ENCODE measurements at regions not wholly inside any gene's neighbourhood (a gene's known extent, or its start where the extent isn't known, plus 50 kb on each side); places are given as distances from the start of the nearest gene placed in this dataset.

- DNase-seq (ENCODE audit: low read depth in 2 of 2), result no peak
Measured at GRCh38 chr18:77984833-77985232, 735.2 kb downstream of the GALR1 start.

- no peak for DNase-seq (ENCODE audit: low read depth in 2 of 2)
Measured at GRCh38 chr18:77985526-77986281, 736.1 kb downstream of the GALR1 start.

- DNase-seq (ENCODE audit: low read depth in 2 of 2), result no peak
Measured at GRCh38 chr18:77990131-77990530, 740.5 kb downstream of the GALR1 start.

- no peak for DNase-seq (ENCODE audit: low read depth in 2 of 2)
Measured at GRCh38 chr18:77990901-77991300, 741.3 kb downstream of the GALR1 start.

- no peak for DNase-seq (ENCODE audit: low read depth in 2 of 2)
Measured at GRCh38 chr18:77992057-77992456, 742.4 kb downstream of the GALR1 start.

- DNase-seq (ENCODE audit: low read depth in 2 of 2), result no peak
Measured at GRCh38 chr18:77993188-77993981, 743.7 kb downstream of the GALR1 start.

- DNase-seq (ENCODE audit: low read depth in 2 of 2), result no peak
Measured at GRCh38 chr18:77995593-77995992, 745.9 kb downstream of the GALR1 start.

GRCh38 chr18:77996737-77997136 lies 747.1 kb downstream of the GALR1 start:
- no peak for DNase-seq (ENCODE audit: low read depth in 2 of 2)

GRCh38 chr18:78001811-78002210 lies 752.2 kb downstream of the GALR1 start:
- no peak for DNase-seq (ENCODE audit: low read depth in 2 of 2)

GRCh38 chr18:78006006-78006773 lies 756.5 kb downstream of the GALR1 start:
- no peak for DNase-seq (ENCODE audit: low read depth in 2 of 2)

GRCh38 chr18:78006774-78007260 lies 757.2 kb downstream of the GALR1 start:
- DNase-seq (ENCODE audit: low read depth in 2 of 2), result no peak

- DNase-seq (ENCODE audit: low read depth in 2 of 2), result no peak
Measured at GRCh38 chr18:78010363-78010762, 760.7 kb downstream of the GALR1 start.

- DNase-seq (ENCODE audit: low read depth in 2 of 2), result no peak
Measured at GRCh38 chr18:78017869-78018268, 768.2 kb downstream of the GALR1 start.

GRCh38 chr18:78021196-78021595 lies 771.5 kb downstream of the GALR1 start:
- no peak for DNase-seq (ENCODE audit: low read depth in 2 of 2)

- no peak for DNase-seq (ENCODE audit: low read depth in 2 of 2)
Measured at GRCh38 chr18:78031589-78031988, 781.9 kb downstream of the GALR1 start.

- DNase-seq (ENCODE audit: low read depth in 2 of 2), result no peak
Measured at GRCh38 chr18:78031991-78032390, 782.3 kb downstream of the GALR1 start.

- no peak for DNase-seq (ENCODE audit: low read depth in 2 of 2)
Measured at GRCh38 chr18:78032574-78032973, 782.9 kb downstream of the GALR1 start.

- no peak for DNase-seq (ENCODE audit: low read depth in 2 of 2)
Measured at GRCh38 chr18:78034755-78035154, 785.1 kb downstream of the GALR1 start.

GRCh38 chr18:78041218-78041617 lies 791.6 kb downstream of the GALR1 start:
- DNase-seq (ENCODE audit: low read depth in 2 of 2), result no peak

GRCh38 chr18:78046631-78047030 lies 797.0 kb downstream of the GALR1 start:
- no peak for DNase-seq (ENCODE audit: low read depth in 2 of 2)

GRCh38 chr18:78049281-78049680 lies 799.6 kb downstream of the GALR1 start:
- DNase-seq (ENCODE audit: low read depth in 2 of 2), result no peak

- DNase-seq (ENCODE audit: low read depth in 2 of 2), result no peak
Measured at GRCh38 chr18:78054801-78055200, 805.2 kb downstream of the GALR1 start.

Measured in stimulated activated CD4-positive, alpha-beta T cell treated with anti-CD3 and anti-CD28 coated beads, Interleukin-12 subunit alpha, Interleukin-12 subunit beta, amount 100 ng/mL, for 24 hours (primary cell).